Endothelial cell of umbilical vein (primary cell): ENCODE measurements at regions not wholly inside any gene's neighbourhood (a gene's known extent, or its start where the extent isn't known, plus 50 kb on each side); places are given as distances from the start of the nearest gene placed in this dataset.

Source experiments
- BruUV-seq: library from RNA; stranded (reverse); fragments of 400-500 nt; replicated peaks from 2 replicates; lab custom pipeline; 2021; lab: Mats Ljungman, UMichigan
- CTCF ChIA-PET: fragments of 300-600, 350-600 bp; sonication (Branson Sonifier 250); formaldehyde crosslinking; loops from one replicate; lab custom pipeline; 2021; ENCODE audit warnings: antibody characterized with exemption, inconsistent platforms; lab: Charles Lee
- POLR2A ChIA-PET: fragments of 300-600, 350-600 bp; sonication (Branson Sonifier 250); formaldehyde crosslinking; loops from one replicate; lab custom pipeline; 2021; ENCODE audit warnings: antibody characterized with exemption, inconsistent platforms; lab: Charles Lee
- DNase-seq: peaks from one replicate; pipeline ENCODE4 v3.0.0-alpha.2; 2011; ENCODE audit warnings: low read depth, low spot score
- FAIRE-seq: peaks from 2 replicates; lab custom pipeline; 2011; peaks lifted over from hg19 to GRCh38; lab: Jason Lieb, UNC
- H2AFZ ChIP-seq: 2 replicates; pipeline ENCODE4 v1.6.0; 2012; ENCODE audit warnings: low read depth, low read length, control low read depth, inconsistent platforms
- H3K27ac ChIP-seq: 2 replicates; pipeline ENCODE4 v1.5.1; 2011; ENCODE audit warnings: low read depth, mild to moderate bottlenecking, control low read depth, low read length, moderate library complexity; ENCODE audit not compliant: insufficient read depth
- H3K27me3 ChIP-seq, 2 experiments: 2 replicates each; pipeline versions ENCODE4 v1.6.0 to v1.6.1; 2011; ENCODE audit warnings: low read length in 2 of 2, mixed read lengths in 1 of 2; ENCODE audit not compliant: control insufficient read depth in 2 of 2, insufficient read depth in 2 of 2
- H3K36me3 ChIP-seq, 2 experiments: 2 replicates in 1 of 2; 3 replicates in 1 of 2; pipeline ENCODE4 v1.5.1; 2011; ENCODE audit warnings: low read length in 2 of 2, mild to moderate bottlenecking in 1 of 2, moderate library complexity in 1 of 2; ENCODE audit not compliant: control insufficient read depth in 2 of 2, insufficient read depth in 2 of 2; ENCODE audit errors: extremely low read depth in 1 of 2
- H3K4me1 ChIP-seq: 3 replicates; pipeline ENCODE4 v1.5.1; 2011; ENCODE audit warnings: mild to moderate bottlenecking, low read length; ENCODE audit not compliant: control insufficient read depth, insufficient read depth; ENCODE audit errors: extremely low read depth
- H3K4me2 ChIP-seq: 2 replicates; pipeline ENCODE4 v1.6.1; 2011; ENCODE audit warnings: low read length, control low read depth, mixed read lengths; ENCODE audit not compliant: insufficient read depth
- H3K4me3 ChIP-seq, 3 experiments: fragments of 200-600 bp in 1 of 3; sonication (generic), shearing (Covaris generic) in 1 of 3; replicated peaks in 1 of 3; 2 replicates each; pipeline ENCODE4 v1.5.1; 2011 to 2016; ENCODE audit warnings: control low read depth in 3 of 3, low read length in 3 of 3, mild to moderate bottlenecking in 2 of 3, inconsistent platforms in 1 of 3, low read depth in 1 of 3, moderate library complexity in 1 of 3; ENCODE audit not compliant: insufficient read depth in 1 of 3
- H3K79me2 ChIP-seq: 2 replicates; pipeline ENCODE4 v1.6.0; 2012; ENCODE audit warnings: low read length, inconsistent platforms; ENCODE audit not compliant: control insufficient read depth, insufficient read depth
- H3K9ac ChIP-seq: replicated peaks from 2 replicates; pipeline ENCODE3; 2011; ENCODE audit warnings: low read length, control low read depth; ENCODE audit not compliant: insufficient read depth; ENCODE audit errors: extremely low read depth
- H3K9me1 ChIP-seq: replicated peaks from 3 replicates; pipeline ENCODE4 v1.6.0; 2011; ENCODE audit warnings: mild to moderate bottlenecking, low read length; ENCODE audit not compliant: control insufficient read depth, insufficient read depth; ENCODE audit errors: extremely low read depth
- H3K9me3 ChIP-seq: replicated peaks from 2 replicates; pipeline ENCODE4 v1.5.1; 2012; ENCODE audit warnings: low read length, inconsistent platforms; ENCODE audit not compliant: control insufficient read depth, insufficient read depth
- H4K20me1 ChIP-seq: replicated peaks from 2 replicates; pipeline ENCODE3; 2011; ENCODE audit warnings: mild to moderate bottlenecking, low read length; ENCODE audit not compliant: control insufficient read depth, insufficient read depth; ENCODE audit errors: extremely low read depth
- EZH2 ChIP-seq: IDR thresholded peaks from 2 replicates; pipeline ENCODE4 v1.6.1; 2012; ENCODE audit warnings: borderline replicate concordance, low read depth, mild to moderate bottlenecking, moderate library complexity, low read length, inconsistent platforms; ENCODE audit not compliant: severe bottlenecking
- FOS ChIP-seq: IDR thresholded peaks from 2 replicates; pipeline ENCODE4 v1.6.1; 2011; ENCODE audit warnings: mild to moderate bottlenecking, low read length, moderate library complexity, borderline replicate concordance; ENCODE audit not compliant: insufficient read depth
- GATA2 ChIP-seq: IDR thresholded peaks from 2 replicates; pipeline ENCODE4 v1.7.0; 2011; ENCODE audit warnings: low read depth, mild to moderate bottlenecking, moderate library complexity, mixed read lengths, low read length; ENCODE audit not compliant: insufficient read length, insufficient read depth
- JUN ChIP-seq: IDR thresholded peaks from 2 replicates; pipeline ENCODE4 v1.6.1; 2011; ENCODE audit warnings: borderline replicate concordance, low read depth; ENCODE audit not compliant: insufficient read length, insufficient read depth
- MYC ChIP-seq: IDR thresholded peaks from one replicate; pipeline ENCODE4 v1.6.1; 2011; ENCODE audit warnings: mild to moderate bottlenecking, low read depth, low read length
- POLR2A ChIP-seq: IDR thresholded peaks from 2 replicates; pipeline ENCODE4 v1.6.1; 2012; ENCODE audit warnings: low read depth, mild to moderate bottlenecking, control low read depth, low read length
- POLR2AphosphoS5 ChIP-seq: IDR thresholded peaks from 2 replicates; pipeline ENCODE4 v1.6.1; 2012; ENCODE audit warnings: low read depth, mild to moderate bottlenecking, control low read depth, low read length, moderate library complexity; ENCODE audit not compliant: insufficient read depth
- dilution Hi-C: fragments of 300-500 bp; cut with MboI; formaldehyde crosslinking; loops from one replicate; pipeline ENCODE4 v1.15.0; 2019; ENCODE audit warnings: low sequenced_read_pairs; ENCODE audit not compliant: extremely low pct_ligation_motif_present
- intact Hi-C: fragments of 100-400 bp; cut with micrococcal nuclease; formaldehyde crosslinking; loops from one replicate; pipeline ENCODE4 v1.10.0; 2022
- TF ChIP-seq, protein P1 (sequence below): IDR thresholded peaks from 2 replicates; pipeline ENCODE4 v1.6.1; 2011; ENCODE audit not compliant: insufficient read depth, insufficient read length
- TF ChIP-seq, protein P2 (sequence below), 2 donors: IDR thresholded peaks; 1 replicate in 1 of 2; 2 replicates in 1 of 2; pipeline ENCODE4 v1.5.1; 2011; ENCODE audit warnings: low read length in 2 of 2, mild to moderate bottlenecking in 2 of 2, moderate library complexity in 2 of 2, control low read depth in 1 of 2, inconsistent platforms in 1 of 2, low read depth in 1 of 2; ENCODE audit not compliant: insufficient read depth in 1 of 2; ENCODE audit errors: extremely low read depth in 1 of 2

- Histone ChIP-seq H3K27me3 (no peaks in the 10 kb centered on the region), H4K20me1 (no peaks in the 10 kb centered on the region), H3K36me3 (no peaks in the 10 kb centered on the region), H2AFZ (no peak overlapping the region), H3K4me1 (no peaks in the 10 kb centered on the region), H3K9ac (no peak overlapping the region), H3K79me2 (no peaks in the 10 kb centered on the region), H3K4me3 (no peak overlapping the region), H3K9me3 (no peaks in the 10 kb centered on the region), H3K9me1 (no peaks in the 10 kb centered on the region), H3K4me2 (no peak overlapping the region), H3K27ac (no peak overlapping the region)
- ChIA-PET POLR2A (no interaction called here), CTCF (no interaction called here)
- dilution Hi-C loops (no loop called here), intact Hi-C loops (no loop called here)
- BruUV-seq: no TSS peak
- TF ChIP-seq POLR2A (no peak), EZH2 (no peak), FOS (no peak), GATA2 (no peak), MYC (no peak), POLR2AphosphoS5 (no peak), JUN (no peak)
- TF ChIP-seq, protein P1, sequence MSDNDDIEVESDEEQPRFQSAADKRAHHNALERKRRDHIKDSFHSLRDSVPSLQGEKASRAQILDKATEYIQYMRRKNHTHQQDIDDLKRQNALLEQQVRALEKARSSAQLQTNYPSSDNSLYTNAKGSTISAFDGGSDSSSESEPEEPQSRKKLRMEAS: no peak
- TF ChIP-seq, protein P2, sequence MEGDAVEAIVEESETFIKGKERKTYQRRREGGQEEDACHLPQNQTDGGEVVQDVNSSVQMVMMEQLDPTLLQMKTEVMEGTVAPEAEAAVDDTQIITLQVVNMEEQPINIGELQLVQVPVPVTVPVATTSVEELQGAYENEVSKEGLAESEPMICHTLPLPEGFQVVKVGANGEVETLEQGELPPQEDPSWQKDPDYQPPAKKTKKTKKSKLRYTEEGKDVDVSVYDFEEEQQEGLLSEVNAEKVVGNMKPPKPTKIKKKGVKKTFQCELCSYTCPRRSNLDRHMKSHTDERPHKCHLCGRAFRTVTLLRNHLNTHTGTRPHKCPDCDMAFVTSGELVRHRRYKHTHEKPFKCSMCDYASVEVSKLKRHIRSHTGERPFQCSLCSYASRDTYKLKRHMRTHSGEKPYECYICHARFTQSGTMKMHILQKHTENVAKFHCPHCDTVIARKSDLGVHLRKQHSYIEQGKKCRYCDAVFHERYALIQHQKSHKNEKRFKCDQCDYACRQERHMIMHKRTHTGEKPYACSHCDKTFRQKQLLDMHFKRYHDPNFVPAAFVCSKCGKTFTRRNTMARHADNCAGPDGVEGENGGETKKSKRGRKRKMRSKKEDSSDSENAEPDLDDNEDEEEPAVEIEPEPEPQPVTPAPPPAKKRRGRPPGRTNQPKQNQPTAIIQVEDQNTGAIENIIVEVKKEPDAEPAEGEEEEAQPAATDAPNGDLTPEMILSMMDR (IDR thresholded peaks at IDR 0.05; ENCODE audit: extremely low read depth in 1 of 2, insufficient read depth in 1 of 2, low read depth in 1 of 2, low read length in 2 of 2): no peak
- FAIRE-seq (no peak), DNase-seq (no peak)
Measured at GRCh38 chr20:11403711-11404110, 514.0 kb upstream of the BTBD3 start.
